Eye (tissue), 1 donor: ENCODE measurements at regions not wholly inside any gene's neighbourhood (a gene's known extent, or its start where the extent isn't known, plus 50 kb on each side); places are given as distances from the start of the nearest gene placed in this dataset.

Source experiments
- DNase-seq: peaks from one replicate; pipeline ENCODE4 v3.0.0-alpha.2; 2015

GRCh38 chr2:80863147-80863714, 558.7 kb upstream of the LRRTM1 start:
- DNase-seq: no peak

DNA sequence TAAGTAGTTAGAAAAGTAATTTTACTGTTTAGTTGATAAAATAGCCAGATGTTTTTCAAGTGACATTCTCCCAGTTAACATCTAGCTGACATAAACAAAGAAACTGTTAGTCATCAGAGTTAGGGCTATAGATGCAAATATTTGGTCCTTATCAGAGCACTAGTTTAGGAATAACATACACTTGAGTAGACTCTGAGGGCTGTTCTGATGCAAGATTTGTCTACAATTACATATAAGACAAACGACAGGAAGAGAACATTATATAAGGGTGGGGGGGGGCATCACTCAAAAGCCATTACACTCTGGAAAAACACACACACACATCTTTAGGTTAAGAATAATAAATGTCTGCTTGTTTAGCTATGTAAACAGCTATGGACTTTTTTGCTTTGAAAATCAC, 554.4 kb upstream of the LRRTM1 start:
- DNase-seq: no peak

- no peak for DNase-seq
Observed at GRCh38 chr2:80856227-80856626, 551.7 kb upstream of the LRRTM1 start.

DNA sequence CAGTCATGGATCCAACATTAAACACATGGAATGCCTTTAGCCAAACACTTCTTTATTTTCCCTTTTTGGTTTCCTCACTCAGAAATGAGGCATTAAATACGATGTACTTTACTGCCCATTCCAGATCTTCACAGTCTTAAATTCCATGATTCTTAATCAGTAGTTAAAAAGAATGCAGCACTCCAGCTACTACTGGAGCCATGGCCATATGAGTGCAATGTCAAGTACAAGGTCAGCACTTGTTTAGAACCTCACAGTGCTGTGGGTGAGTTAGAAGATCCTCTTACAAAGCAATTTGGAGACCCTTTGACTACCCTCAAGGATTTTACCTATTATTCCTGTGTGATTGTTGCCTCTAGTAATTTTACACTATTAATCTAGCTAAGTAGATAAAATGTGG, 550.3 kb upstream of the LRRTM1 start:
- DNase-seq: no peak

- peak; percentile 49 for DNase-seq
Observed at GRCh38 chr2:80852808-80853139, 548.2 kb upstream of the LRRTM1 start.

- DNase-seq: no peak
Observed at GRCh38 chr2:80852079-80852807, 547.7 kb upstream of the LRRTM1 start.

DNA sequence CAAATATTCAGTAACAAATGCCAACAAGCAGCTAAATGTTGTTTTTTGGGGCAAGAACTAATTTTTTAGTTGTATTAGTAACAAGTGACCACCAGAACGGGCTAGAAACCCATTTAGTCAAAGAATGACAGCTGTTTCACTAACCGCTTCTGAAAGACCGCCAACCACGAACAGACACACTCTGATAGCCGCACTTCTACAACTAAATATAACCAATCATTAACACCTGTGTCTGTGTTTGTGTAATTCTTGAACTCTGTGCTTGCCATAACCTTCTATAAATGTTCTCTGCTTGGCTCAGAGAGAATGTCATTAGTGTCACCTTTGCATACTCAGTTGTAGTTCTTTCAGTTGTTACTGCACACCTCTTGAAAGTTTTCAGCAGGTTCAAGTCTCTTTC, 526.3 kb upstream of the LRRTM1 start:
- no peak for DNase-seq

DNA sequence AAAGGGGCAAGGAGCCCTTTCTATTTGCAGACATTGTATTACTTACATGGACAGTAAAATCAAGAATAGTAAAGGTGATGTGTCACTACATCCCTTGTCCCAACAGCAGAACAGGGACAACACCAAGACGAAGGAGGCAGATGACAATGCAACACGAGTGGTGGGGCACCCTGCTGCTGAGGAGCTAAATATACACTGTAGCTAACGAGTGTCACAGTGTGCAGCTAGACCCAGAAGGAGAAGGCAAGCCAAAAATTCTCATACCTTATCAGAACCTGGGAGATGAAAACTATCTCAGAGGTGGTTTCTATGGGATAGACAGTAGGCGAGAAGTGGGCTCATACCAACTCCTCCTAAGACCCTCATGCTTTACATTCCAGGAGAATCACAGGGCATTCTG, 518.4 kb upstream of the LRRTM1 start:
- no peak for DNase-seq

- no peak for DNase-seq
Observed at GRCh38 chr2:80815259-80815658, 510.7 kb upstream of the LRRTM1 start.

GRCh38 chr2:80786584-80786983, 482.0 kb upstream of the LRRTM1 start:
- no peak for DNase-seq

DNA sequence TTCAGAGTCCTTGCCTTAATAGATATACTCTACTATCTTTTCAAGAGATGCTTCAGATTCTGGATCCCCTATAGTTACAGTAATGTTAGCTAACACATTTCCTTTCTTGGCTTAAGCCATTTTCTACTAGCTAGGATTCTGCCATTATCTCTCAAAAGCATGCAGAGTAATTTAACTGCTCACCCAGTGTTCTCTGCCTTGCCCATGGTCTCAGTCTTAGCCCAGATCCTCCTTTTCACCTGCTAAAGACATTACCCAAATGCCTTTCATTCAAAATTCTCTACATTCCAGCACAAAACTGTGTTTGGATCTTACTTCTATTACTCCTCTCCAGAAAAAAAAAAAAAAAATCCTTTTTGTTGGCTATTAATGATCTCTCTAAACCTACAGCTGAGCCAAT, 474.2 kb upstream of the LRRTM1 start:
- DNase-seq: no peak

- no peak for DNase-seq
Observed at GRCh38 chr2:80748592-80748991, 444.0 kb upstream of the LRRTM1 start.

GRCh38 chr2:80737047-80737446, 432.5 kb upstream of the LRRTM1 start:
- DNase-seq: no peak

- no peak for DNase-seq
Observed at GRCh38 chr2:80725001-80725400, 420.4 kb upstream of the LRRTM1 start.

DNA sequence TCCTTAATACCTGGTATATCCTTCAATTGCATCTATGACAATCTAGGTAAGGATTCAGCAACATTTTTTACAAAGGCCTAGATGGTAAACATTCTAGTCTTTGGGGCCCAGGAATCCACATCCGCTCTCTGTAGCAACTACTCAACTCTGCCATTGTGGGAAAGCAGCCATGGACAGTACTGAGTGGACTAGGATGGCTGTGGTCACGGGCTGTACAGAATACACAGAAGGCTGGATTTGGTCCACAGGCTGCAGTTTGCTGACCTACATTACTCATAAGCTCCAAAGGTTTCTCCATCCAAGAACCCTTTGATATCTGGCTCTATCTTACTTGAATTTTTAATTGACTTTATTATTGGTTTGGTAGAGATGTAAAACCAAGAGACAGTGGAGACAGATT, 418.3 kb upstream of the LRRTM1 start:
- no peak for DNase-seq

- no peak for DNase-seq
Observed at GRCh38 chr2:80719607-80720006, 415.1 kb upstream of the LRRTM1 start.

DNA sequence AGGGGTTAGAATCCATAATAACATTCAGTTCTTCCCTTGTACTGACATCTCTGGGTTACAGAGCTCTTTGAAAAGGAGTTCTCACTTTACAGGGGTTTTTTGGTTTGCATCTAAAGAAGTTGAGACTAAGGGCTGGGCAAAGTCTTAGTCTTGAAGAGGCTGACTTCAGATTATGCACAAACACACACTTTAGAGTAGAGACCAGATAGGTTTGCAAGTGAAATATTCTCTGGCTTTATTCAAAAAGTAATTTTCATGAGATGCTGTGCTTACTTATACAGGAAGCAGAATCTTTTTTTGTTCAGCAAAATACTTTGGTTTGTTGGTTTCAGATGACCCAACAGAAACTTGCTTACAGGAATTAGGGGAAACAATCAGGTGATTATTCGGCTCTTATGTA, 410.9 kb upstream of the LRRTM1 start:
- DNase-seq: no peak

GRCh38 chr2:80711915-80712314, 407.4 kb upstream of the LRRTM1 start:
- DNase-seq: no peak

GRCh38 chr2:80706951-80707350, 402.4 kb upstream of the LRRTM1 start:
- DNase-seq: no peak

- no peak for DNase-seq
Observed at GRCh38 chr2:80706541-80706940, 402.0 kb upstream of the LRRTM1 start.

DNA sequence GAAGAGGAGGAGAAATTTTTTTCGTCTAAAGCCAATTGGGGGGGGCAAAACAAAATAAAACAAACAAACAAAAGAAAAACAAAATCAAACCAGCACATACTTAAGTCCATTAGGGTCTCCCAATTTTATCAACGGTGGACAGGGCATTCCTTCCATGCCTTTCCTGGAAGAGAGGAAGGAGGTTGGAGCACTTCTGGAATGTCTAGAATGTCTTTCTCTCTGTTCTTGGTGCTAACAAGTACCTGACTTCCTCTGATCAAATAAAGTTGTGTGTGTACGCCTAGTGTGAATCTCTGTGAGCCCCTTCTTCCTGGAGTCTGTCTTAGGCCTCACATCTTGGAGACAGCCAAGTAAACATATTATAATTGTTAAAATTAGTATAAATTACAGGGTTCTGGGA, 399.0 kb upstream of the LRRTM1 start:
- DNase-seq: no peak

- DNase-seq: no peak
Observed at GRCh38 chr2:80700961-80701360, 396.4 kb upstream of the LRRTM1 start.
